Prostate gland (tissue), 2 donors: ENCODE measurements at regions not wholly inside any gene's neighbourhood (a gene's known extent, or its start where the extent isn't known, plus 50 kb on each side); places are given as distances from the start of the nearest gene placed in this dataset.

ENCODE experiments used
- DNase-seq: peaks from one replicate; pipeline ENCODE4 v3.0.0-alpha.2; 2019; ENCODE audit warnings: low spot score
- H3K27ac ChIP-seq, 2 donors: fragments of 200-600 bp; sonication (generic); 2 replicates each; pipeline ENCODE4 v1.5.1; 2017 to 2019
- H3K27me3 ChIP-seq: fragments of 200-600 bp; sonication (generic); replicated peaks from 2 replicates; pipeline ENCODE4 v1.5.1; 2019; ENCODE audit not compliant: insufficient read depth
- H3K36me3 ChIP-seq, 2 donors: fragments of 200-600 bp; sonication (generic); 1 replicate in 1 of 2; 2 replicates in 1 of 2; pipeline versions ENCODE4 v1.5.1 to v1.8.1; 2017 to 2019
- H3K4me1 ChIP-seq: fragments of 200-600 bp; sonication (generic); replicated peaks from 2 replicates; pipeline ENCODE4 v1.5.1; 2019
- H3K4me3 ChIP-seq, 2 donors: fragments of 200-600 bp; sonication (generic); 2 replicates each; pipeline ENCODE4 v1.5.1; 2017 to 2019
- H3K9me3 ChIP-seq: fragments of 200-600 bp; sonication (generic); 2 replicates; pipeline ENCODE4 v1.5.1; 2017
- POLR2A ChIP-seq: fragments of 450-650 bp; IDR thresholded peaks from one replicate; pipeline ENCODE4 v1.6.1; 2016; ENCODE audit warnings: antibody characterized with exemption, mild to moderate bottlenecking
- POLR2AphosphoS5 ChIP-seq: sonication (generic); formaldehyde crosslinking; IDR thresholded peaks from one replicate; pipeline ENCODE4 v1.6.1; 2017; ENCODE audit warnings: antibody characterized with exemption
- WGBS: methylation state at CpG from one replicate; pipeline ENCODE4 v1.1.5; 2018; 5-methylcytosine and 5-hydroxymethylcytosine counted together
- intact Hi-C: fragments of 100-400 bp; cut with DNase I; formaldehyde crosslinking; loops from one replicate; pipeline ENCODE4 v1.14.2; 2022
- TF ChIP-seq, protein P1 (sequence below), 4 experiments: fragments of 200-600 bp in 2 of 4; fragments of 450-650 bp in 2 of 4; sonication (generic) in 2 of 4; IDR thresholded peaks; 1 replicate in 3 of 4; 2 replicates in 1 of 4; pipeline ENCODE4 v1.5.1; 2016 to 2019; ENCODE audit warnings: antibody characterized with exemption in 4 of 4, mild to moderate bottlenecking in 2 of 4, moderate library complexity in 2 of 4

GRCh38 chr7:28355635-28356319, 56.5 kb upstream of the CREB5 start:
- intact Hi-C loops: no loop called here

DNA sequence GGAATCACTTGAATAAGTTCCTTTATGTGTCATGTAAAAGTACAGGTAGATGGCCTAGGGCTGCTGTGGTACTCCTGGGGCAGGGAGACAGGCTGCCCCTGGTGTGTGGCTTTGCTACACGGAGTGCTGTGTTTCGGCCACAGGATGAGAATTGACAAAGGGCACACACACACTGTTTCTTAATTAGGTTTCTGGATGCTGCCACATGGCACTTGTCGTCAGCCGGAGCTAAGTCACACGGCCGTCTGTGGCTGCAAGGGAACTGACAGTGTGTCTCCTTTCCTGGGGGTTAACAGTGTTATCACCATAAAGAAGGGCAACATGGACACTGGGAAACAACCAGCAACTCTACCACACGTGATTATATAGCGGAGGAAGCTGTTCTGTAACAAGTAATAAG, 55.7 kb upstream of the CREB5 start:
- no peak overlapping the region for H3K4me3 ChIP-seq
- TF ChIP-seq POLR2AphosphoS5 (no peak), POLR2A (no peak)
- TF ChIP-seq, protein P1, sequence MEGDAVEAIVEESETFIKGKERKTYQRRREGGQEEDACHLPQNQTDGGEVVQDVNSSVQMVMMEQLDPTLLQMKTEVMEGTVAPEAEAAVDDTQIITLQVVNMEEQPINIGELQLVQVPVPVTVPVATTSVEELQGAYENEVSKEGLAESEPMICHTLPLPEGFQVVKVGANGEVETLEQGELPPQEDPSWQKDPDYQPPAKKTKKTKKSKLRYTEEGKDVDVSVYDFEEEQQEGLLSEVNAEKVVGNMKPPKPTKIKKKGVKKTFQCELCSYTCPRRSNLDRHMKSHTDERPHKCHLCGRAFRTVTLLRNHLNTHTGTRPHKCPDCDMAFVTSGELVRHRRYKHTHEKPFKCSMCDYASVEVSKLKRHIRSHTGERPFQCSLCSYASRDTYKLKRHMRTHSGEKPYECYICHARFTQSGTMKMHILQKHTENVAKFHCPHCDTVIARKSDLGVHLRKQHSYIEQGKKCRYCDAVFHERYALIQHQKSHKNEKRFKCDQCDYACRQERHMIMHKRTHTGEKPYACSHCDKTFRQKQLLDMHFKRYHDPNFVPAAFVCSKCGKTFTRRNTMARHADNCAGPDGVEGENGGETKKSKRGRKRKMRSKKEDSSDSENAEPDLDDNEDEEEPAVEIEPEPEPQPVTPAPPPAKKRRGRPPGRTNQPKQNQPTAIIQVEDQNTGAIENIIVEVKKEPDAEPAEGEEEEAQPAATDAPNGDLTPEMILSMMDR (IDR thresholded peaks at IDR 0.05): no peak
- no peak overlapping the region for H3K27ac ChIP-seq
- WGBS: 77% methylated on average over 8 of the region's 8 CpGs
- H3K9me3 ChIP-seq: no peaks in the 10 kb centered on the region
- H3K27me3 ChIP-seq: no peaks in the 10 kb centered on the region
- intact Hi-C loops: no loop called here
- no peaks in the 10 kb centered on the region for H3K4me1 ChIP-seq
- no peaks in the 10 kb centered on the region for H3K36me3 ChIP-seq
- no peak for DNase-seq

More at GRCh38 chr7:28355635-28356319, 56.5 kb upstream of the CREB5 start:
- Histone ChIP-seq H3K4me3 (no peak overlapping the region), H3K9me3 (no peaks in the 10 kb centered on the region), H3K36me3 (no peaks in the 10 kb centered on the region), H3K4me1 (no peaks in the 10 kb centered on the region), H3K27me3 (no peaks in the 10 kb centered on the region), H3K27ac (no peak overlapping the region)
- TF ChIP-seq, protein P1 (IDR thresholded peaks at IDR 0.05): no peak
- DNase-seq: no peak
- WGBS: 57% methylated on average over 16 of the region's 16 CpGs

DNA sequence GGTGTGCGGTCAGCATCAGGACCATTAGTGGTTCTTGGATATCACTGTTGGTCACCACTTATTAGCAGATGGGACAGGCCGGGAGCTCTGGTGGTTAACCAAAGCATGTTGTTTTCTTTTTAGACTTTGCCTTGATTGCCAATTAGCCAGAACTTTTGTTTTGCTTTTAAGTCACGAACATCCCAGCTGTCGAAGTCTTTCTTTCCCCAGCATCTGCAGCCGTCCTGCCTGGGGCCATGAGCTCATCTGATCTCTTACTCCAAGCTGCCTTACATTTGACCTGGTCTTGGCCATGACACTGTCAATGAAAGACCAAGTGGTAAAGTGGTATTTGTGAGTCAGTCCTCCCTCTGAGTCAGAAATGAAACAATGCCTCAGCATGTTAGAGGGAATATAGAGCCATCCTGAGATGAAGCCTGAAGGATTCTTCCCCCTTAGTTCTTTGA, 53.9 kb upstream of the CREB5 start:
- WGBS: 87% methylated on average over 5 of the region's 5 CpGs
- Histone ChIP-seq H3K27me3 (no peaks in the 10 kb centered on the region), H3K4me3 (no peak overlapping the region), H3K27ac (no peak overlapping the region), H3K36me3 (no peaks in the 10 kb centered on the region), H3K9me3 (no peaks in the 10 kb centered on the region), H3K4me1 (no peaks in the 10 kb centered on the region)
- DNase-seq: no peak
- no peak for TF ChIP-seq POLR2AphosphoS5
- TF ChIP-seq, protein P1 (IDR thresholded peaks at IDR 0.05): no peak
- no peak for TF ChIP-seq POLR2A
- intact Hi-C loops: no loop called here

- H3K9me3 ChIP-seq: no peaks in the 10 kb centered on the region
- WGBS: 78% methylated on average over 1 of the region's 1 CpG
- no peak overlapping the region for H3K27ac ChIP-seq
- no peaks in the 10 kb centered on the region for H3K27me3 ChIP-seq
- no peak overlapping the region for H3K4me3 ChIP-seq
- no peak for DNase-seq
- TF ChIP-seq, protein P1 (IDR thresholded peaks at IDR 0.05): no peak
- TF ChIP-seq POLR2A (no peak), POLR2AphosphoS5 (no peak)
- no peaks in the 10 kb centered on the region for H3K4me1 ChIP-seq
- no peaks in the 10 kb centered on the region for H3K36me3 ChIP-seq
- intact Hi-C loops: no loop called here
Observed at GRCh38 chr7:28360739-28361138, 51.6 kb upstream of the CREB5 start.

DNA sequence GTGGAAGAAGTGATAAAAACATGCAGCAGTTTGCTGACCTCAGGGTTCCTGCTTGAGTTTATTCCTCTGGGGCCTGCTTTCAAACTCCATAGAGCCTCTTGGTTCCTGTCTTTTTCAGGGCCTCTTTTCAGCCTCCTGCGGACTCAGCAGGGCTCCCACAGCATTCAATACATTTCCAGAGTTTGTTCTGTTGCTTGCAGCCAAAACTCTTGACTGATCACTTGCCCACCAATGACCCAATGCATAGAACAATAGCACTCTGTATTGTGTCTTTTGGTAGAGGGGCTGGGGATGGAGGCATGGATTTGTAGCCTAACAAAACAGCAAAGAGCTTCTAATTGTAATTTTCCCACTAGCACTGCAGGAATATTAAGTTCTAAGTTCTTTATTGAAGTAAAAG, 50.8 kb upstream of the CREB5 start:
- WGBS: 83% methylated on average over 1 of the region's 1 CpG
- TF ChIP-seq POLR2A (no peak), POLR2AphosphoS5 (no peak)
- TF ChIP-seq, protein P1 (IDR thresholded peaks at IDR 0.05): no peak
- intact Hi-C loops: no loop called here
- Histone ChIP-seq H3K9me3 (no peaks in the 10 kb centered on the region), H3K4me1 (no peaks in the 10 kb centered on the region), H3K36me3 (no peaks in the 10 kb centered on the region), H3K27me3 (no peaks in the 10 kb centered on the region), H3K4me3 (no peak overlapping the region), H3K27ac (no peak overlapping the region)
- DNase-seq: no peak
